ENCODE measurements at regions not wholly inside any gene's neighbourhood (a gene's known extent, or its start where the extent isn't known, plus 50 kb on each side); places are given as distances from the start of the nearest gene placed in this dataset.

DNA sequence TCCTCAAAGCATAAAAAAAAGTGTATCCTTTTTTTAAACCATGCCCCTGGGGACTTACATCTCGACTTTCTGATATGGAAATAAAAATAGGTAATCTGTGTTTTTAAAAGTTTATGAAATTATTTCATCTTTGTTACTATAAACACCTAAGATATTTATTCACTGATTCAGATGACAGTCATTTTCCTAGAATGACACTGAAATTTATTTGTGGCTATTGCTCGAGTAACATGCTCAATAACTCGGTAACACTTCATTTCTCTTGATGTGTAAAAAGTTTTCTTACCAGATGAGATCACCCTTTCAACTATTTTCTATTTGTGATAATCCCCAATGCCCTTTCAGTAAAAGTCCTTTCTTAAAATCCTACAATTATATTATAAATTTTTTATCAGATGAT is 495.8 kb downstream of the TTLL7 start:
- Histone ChIP-seq H3K27me3 (no peaks in the 10 kb centered on the region), H3K9me3 (no peaks in the 10 kb centered on the region), H3K36me3 (no peaks in the 10 kb centered on the region), H3K4me1 (peaks cover 0 to 24% (median 7%) of the 10 kb centered on the region in 9 donors), H3K4me3 (no peak overlapping the region), H3K27ac (no peak overlapping the region)
- TF ChIP-seq, protein P1, sequence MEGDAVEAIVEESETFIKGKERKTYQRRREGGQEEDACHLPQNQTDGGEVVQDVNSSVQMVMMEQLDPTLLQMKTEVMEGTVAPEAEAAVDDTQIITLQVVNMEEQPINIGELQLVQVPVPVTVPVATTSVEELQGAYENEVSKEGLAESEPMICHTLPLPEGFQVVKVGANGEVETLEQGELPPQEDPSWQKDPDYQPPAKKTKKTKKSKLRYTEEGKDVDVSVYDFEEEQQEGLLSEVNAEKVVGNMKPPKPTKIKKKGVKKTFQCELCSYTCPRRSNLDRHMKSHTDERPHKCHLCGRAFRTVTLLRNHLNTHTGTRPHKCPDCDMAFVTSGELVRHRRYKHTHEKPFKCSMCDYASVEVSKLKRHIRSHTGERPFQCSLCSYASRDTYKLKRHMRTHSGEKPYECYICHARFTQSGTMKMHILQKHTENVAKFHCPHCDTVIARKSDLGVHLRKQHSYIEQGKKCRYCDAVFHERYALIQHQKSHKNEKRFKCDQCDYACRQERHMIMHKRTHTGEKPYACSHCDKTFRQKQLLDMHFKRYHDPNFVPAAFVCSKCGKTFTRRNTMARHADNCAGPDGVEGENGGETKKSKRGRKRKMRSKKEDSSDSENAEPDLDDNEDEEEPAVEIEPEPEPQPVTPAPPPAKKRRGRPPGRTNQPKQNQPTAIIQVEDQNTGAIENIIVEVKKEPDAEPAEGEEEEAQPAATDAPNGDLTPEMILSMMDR (IDR thresholded peaks at IDR 0.05), result no peak
- 74 to 81% methylated on average over 3 of the region's 3 CpGs for WGBS, 2 donors
- no peak for DNase-seq
- ATAC-seq, result no peak
- intact Hi-C loops (cut with DNase I), result no loop called here

DNA sequence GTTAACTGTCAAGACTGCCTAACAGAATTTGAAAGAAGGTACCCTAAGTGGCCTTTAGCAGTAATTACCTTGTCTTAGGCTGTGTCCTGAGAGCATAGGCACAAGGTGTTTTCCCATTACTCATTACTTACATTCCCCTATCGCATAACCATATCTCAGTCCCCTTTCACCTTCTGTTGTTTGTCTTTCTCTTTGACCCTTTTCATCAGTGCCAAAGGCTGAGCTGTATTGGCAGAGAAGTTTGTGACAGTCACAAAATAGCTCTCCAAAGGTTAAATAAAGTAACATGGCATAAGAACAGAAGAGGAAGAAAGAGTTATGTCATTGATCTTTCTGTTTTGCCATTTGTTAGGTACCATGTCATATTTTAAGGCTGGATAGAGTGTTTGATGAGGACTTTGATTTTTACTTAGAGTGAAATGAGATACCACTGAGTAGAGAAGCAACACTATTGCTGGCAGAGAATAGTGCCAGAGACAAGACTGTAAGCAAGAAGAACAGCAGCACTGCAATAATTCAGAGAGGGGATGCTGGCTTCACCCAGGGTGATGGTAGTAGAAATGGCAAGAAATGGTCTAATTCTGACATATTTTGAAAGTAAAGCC is 497.8 kb downstream of the TTLL7 start:
- DNase-seq (no peak), ATAC-seq (peak in 1 of 8 donors; percentile 55)
- no peaks in the 10 kb centered on the region for H3K36me3 ChIP-seq
- WGBS, 2 donors, result 44 to 60% methylated on average over 1 of the region's 1 CpG
- no peaks in the 10 kb centered on the region for H3K27me3 ChIP-seq
- intact Hi-C loops (cut with DNase I), result no loop called here
- H3K4me1 ChIP-seq, result peaks cover 0 to 15% (median 0%) of the 10 kb centered on the region in 9 donors
- TF ChIP-seq, protein P1 (IDR thresholded peaks at IDR 0.05), result no peak
- no peaks in the 10 kb centered on the region for H3K9me3 ChIP-seq
- H3K4me3 ChIP-seq, result no peak overlapping the region
- no peak overlapping the region for H3K27ac ChIP-seq

DNA sequence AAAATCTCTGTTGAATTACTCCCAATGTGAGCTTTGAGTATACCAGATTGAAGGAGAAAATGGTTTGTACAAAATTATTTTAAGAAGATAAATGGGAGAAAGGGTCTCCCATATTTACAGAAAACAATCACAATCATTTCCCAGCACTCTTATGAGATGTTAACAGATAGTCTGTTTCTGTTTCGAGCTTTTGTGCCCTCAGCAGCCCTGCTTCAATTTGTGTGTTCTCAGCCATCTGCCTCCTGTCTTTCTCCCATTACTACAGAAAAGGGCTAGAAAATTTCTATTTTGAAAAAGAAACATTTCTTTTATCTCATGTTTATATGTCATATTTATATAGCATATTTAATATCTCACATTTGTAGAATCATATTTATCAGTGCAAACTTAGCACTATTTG is 498.4 kb downstream of the TTLL7 start:
- intact Hi-C loops (cut with DNase I), result no loop called here

DNA sequence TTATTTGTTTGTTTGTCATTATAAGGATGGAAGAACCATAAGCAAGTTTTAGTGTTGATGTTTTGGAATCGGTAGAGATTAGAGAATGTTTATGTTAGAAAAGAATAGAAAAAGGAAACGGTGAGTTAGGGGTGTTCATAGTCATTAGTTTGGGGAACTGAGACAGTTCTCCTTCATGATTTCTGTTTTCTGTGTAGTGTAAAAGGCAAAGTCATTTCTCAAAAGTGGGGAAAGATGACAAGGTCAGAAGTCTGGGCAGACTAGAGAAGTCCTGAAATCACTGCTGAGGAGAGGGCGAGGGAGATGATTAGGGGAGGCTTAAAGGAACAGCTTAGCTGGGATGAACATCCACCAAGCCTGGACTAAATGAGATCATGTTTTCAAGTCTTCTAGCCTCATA is 498.9 kb downstream of the TTLL7 start:
- DNase-seq (no peak), ATAC-seq (no peak)
- Histone ChIP-seq H3K9me3 (no peaks in the 10 kb centered on the region), H3K27me3 (no peaks in the 10 kb centered on the region), H3K36me3 (no peaks in the 10 kb centered on the region), H3K27ac (no peak overlapping the region), H3K4me1 (peaks cover 0 to 15% (median 0%) of the 10 kb centered on the region in 9 donors), H3K4me3 (no peak overlapping the region)
- intact Hi-C loops (cut with DNase I), result no loop called here
- WGBS, 2 donors, result 90% methylated on average over 3 of the region's 3 CpGs
- TF ChIP-seq, protein P1 (IDR thresholded peaks at IDR 0.05), result no peak

More for the DNA sequence above, 498.4 kb downstream of the TTLL7 start:
- Histone ChIP-seq H3K4me3 (no peak overlapping the region), H3K9me3 (no peaks in the 10 kb centered on the region), H3K4me1 (peaks cover 0 to 15% (median 0%) of the 10 kb centered on the region in 9 donors), H3K27ac (no peak overlapping the region), H3K36me3 (no peaks in the 10 kb centered on the region), H3K27me3 (no peaks in the 10 kb centered on the region)
- TF ChIP-seq, protein P1 (IDR thresholded peaks at IDR 0.05), result no peak
- 92 to 97% methylated on average over 1 of the region's 1 CpG for WGBS, 2 donors
- ATAC-seq (no peak), DNase-seq (no peak)
